HG02970 (cell line): ENCODE measurements at regions not wholly inside any gene's neighbourhood (a gene's known extent, or its start where the extent isn't known, plus 50 kb on each side); places are given as distances from the start of the nearest gene placed in this dataset.
"Not testable (repeated sequence)": the region's sequence is repeated elsewhere in the genome, so short reads cannot be mapped to it uniquely, and the experiment has no call there.

ENCODE experiments used
- ATAC-seq: cut with Tn5 transposase; IDR thresholded peaks from one replicate; pipeline ENCODE4 v1.9.1; 2021; ENCODE audit warnings: mild to moderate bottlenecking, moderate library complexity, moderate number of reproducible peaks; ENCODE audit not compliant: unreplicated experiment, low FRiP score

GRCh38 chr12:89192429-89192828 is 159.9 kb downstream of the DUSP6 start:
- no peak for ATAC-seq

DNA sequence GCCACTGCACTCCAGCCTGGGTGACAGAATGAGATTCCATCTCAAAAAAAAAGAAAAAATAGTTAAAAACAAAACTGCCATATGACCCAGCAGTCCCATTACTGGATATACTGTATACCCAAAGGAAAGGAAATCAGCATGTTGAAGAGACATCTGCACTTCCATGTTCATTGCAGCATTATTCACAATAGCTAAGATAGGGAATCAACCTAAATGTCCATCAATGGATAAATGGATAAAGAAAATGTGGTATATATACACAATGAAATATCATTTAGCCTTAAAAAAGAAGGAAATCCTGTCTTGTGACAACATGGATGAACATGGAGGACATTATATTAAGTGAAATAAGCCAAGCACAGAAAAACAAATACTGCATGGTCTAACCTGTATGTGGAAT is 160.7 kb downstream of the DUSP6 start:
- ATAC-seq = not testable (repeated sequence)

DNA sequence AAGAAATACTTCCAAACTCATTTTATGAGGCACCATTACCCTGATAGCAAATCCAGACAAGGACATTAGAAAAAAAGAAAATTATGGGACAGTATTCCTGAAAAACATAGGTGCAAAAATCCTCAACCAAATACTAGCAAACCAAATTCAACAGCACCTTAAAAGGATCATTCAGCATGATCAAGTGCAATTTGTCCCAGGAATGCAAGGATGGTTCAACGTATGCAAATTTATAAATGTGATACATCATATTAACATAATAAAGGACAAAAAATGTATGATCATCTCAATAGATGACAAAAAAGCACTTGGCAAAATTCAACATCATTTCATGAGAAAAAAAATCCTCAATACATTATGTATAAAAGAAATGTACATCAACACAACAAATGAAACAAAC is 162.9 kb downstream of the DUSP6 start:
- ATAC-seq = no peak

- no peak for ATAC-seq
These were observed 164.8 kb downstream of the DUSP6 start for GRCh38 chr12:89187507-89187906.

DNA sequence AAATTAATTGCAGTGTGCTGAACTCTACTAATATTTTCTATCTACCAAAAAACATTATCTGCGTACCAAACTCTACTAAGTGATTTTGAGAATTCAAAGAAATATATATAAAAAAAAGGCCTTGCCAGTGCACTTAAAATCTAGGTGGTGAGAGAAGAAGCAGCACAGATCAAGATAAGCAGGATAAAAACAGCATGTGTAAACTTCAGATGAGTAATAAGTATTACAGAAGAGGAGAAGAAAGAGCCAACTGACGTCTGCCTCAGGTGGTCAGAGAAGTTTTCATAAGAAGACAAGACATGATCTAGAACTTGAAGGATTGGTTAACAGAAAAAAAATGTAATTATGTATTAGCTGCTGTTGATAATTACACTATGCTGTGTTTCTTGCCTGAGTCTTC is 166.4 kb downstream of the DUSP6 start:
- ATAC-seq = no peak

GRCh38 chr12:89185181-89185580 is 167.1 kb downstream of the DUSP6 start:
- no peak for ATAC-seq

GRCh38 chr12:89183985-89184435 is 168.3 kb downstream of the DUSP6 start:
- ATAC-seq = no peak

GRCh38 chr12:89181271-89181920 is 170.9 kb downstream of the DUSP6 start:
- no peak for ATAC-seq

- ATAC-seq = no peak
These were observed 171.8 kb downstream of the DUSP6 start for GRCh38 chr12:89180496-89180895.

DNA sequence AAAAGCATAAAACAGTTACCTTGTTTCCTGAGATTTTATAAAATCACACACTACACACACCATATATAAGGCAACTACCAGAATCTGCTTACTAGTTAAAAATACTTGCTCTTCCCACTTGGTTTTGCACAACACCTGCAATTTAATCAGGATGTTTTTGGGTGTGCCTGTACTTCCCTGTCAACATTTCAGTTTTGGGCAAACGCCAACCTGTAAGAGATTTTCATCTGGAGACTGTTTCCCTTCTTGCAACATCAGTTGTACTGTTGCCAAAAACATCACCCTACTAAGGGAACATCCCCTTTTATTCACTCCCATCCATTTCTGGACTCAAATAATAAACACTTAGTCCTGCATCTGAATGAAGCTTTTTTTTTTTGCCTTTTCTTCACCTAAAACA is 172.3 kb downstream of the DUSP6 start:
- no peak for ATAC-seq

GRCh38 chr12:89179245-89179644 is 173.1 kb downstream of the DUSP6 start:
- ATAC-seq = no peak

- no peak for ATAC-seq
These were observed 174.4 kb downstream of the DUSP6 start for GRCh38 chr12:89177802-89178395.

DNA sequence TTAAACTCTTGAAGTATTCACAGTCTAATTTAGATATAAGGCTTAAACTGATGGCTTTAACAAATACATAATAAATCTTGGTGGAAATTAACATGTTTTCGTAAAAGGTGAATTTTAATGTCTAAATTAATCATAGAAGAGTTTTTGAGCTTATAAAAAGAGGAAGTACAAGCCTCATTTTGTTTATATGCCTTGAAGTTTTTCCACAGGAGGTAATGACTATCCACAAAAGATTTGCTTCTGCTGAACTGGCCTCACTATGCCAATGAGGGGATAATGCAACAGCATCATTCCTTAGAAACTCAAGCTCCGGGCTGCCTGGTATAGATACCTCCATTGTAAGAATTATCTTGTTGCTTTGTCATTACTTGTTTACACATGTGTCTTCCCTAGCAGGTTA is 175.6 kb downstream of the DUSP6 start:
- no peak for ATAC-seq

- ATAC-seq = no peak
These were observed 178.6 kb downstream of the DUSP6 start for GRCh38 chr12:89173678-89174077.

GRCh38 chr12:89173096-89173495 is 179.2 kb downstream of the DUSP6 start:
- no peak for ATAC-seq

- no peak for ATAC-seq
These were observed 180.1 kb downstream of the DUSP6 start for GRCh38 chr12:89172224-89172623.

DNA sequence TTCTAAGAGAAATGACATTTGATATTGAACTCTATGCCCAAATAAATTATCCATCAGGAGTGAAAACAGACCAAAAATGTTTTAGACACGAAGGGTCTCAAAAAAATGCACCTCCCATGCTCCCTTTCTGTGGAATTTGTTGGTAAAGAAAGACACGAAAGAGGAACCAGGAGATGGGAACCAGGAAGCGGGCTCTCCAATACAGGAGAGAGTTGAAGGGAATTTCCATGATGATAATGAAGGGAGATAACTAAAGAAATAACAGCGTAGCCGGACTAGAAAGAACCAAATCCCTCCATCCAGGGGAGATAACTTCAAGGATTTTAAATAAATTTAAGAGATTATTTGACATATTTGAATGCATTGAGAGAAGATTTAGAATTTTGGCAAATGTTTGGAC is 183.0 kb downstream of the DUSP6 start:
- ATAC-seq = no peak

GRCh38 chr12:89167986-89168385 is 184.3 kb downstream of the DUSP6 start:
- no peak for ATAC-seq

- ATAC-seq = peak; percentile 97
These were observed 185.8 kb downstream of the DUSP6 start for GRCh38 chr12:89166525-89166934.

GRCh38 chr12:89166121-89166520 is 186.2 kb downstream of the DUSP6 start:
- no peak for ATAC-seq

- ATAC-seq = no peak
These were observed 186.6 kb downstream of the DUSP6 start for GRCh38 chr12:89165703-89166102.

- ATAC-seq = no peak
These were observed 188.4 kb downstream of the DUSP6 start for GRCh38 chr12:89163918-89164317.
